HG02973 (cell line): ENCODE measurements at regions not wholly inside any gene's neighbourhood (a gene's known extent, or its start where the extent isn't known, plus 50 kb on each side); places are given as distances from the start of the nearest gene placed in this dataset.
"Not testable (repeated sequence)": the region's sequence is repeated elsewhere in the genome, so short reads cannot be mapped to it uniquely, and the experiment has no call there.

Experiments used
- ATAC-seq: cut with Tn5 transposase; IDR thresholded peaks from one replicate; pipeline ENCODE4 v1.9.1; 2021; ENCODE audit warnings: moderate library complexity; ENCODE audit not compliant: unreplicated experiment

GRCh38 chr22:25407859-25408229 is 156.6 kb upstream of the GRK3 start:
- ATAC-seq = no peak

- ATAC-seq = no peak
Observed at GRCh38 chr22:25409240-25409639, 155.2 kb upstream of the GRK3 start.

DNA sequence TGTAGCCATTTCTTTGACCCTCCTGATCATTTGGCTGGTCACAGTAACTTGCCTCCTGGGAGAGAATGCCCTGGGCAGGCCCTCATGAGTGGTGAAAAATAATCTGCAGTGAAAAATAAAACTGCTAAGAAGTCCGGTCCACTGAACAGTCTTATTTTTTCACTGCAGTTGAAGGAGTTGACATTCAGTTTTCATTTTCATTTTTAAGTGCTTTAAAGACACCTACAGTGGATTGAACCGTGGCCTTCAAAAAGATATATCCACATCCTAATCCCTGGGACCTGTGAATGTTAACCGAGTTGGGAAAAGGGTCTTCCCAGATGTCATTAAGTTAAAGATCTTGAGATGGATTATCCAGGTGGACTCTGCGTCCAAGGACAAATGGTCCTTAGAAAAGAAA is 153.6 kb upstream of the GRK3 start:
- ATAC-seq = no peak

DNA sequence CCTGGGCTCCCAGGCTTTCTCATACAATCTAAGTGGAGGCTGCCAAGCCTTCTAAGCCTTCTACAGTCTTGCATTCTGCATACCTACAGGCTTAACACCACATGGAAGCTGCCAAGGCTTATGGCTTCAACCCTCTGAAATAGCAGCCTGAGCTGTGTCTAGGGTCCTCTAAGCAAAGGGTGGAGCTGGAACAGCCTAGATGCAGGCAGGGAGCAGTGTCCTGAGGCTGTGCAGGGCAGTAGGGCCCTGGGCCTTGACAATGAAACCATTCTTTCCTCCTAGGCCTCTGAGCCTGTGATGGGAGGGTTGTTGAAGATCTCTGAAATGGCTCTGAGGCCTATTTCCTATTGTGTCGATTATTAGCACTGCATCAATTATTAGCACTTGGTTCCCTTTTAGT is 150.9 kb upstream of the GRK3 start:
- no peak for ATAC-seq

GRCh38 chr22:25415731-25416130 is 148.7 kb upstream of the GRK3 start:
- not testable (repeated sequence) for ATAC-seq

- ATAC-seq = not testable (repeated sequence)
Observed at GRCh38 chr22:25417826-25418225, 146.6 kb upstream of the GRK3 start.

GRCh38 chr22:25419247-25420113 is 145.0 kb upstream of the GRK3 start:
- ATAC-seq = no peak

DNA sequence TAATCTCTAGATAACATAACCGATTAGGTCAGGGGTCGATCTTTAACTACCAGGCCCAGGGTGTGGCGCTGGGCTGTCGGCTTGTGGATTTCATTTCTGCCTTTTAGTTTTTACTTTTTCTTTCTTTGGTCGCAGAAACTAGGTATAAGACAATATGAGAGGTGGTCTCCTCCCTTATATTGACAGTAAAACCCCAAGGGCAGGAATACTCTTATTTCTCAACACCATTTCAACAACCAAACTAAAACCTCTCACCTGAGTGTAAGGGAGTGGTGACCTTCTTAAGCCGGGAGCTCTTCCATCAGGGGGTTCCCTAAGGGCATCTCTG is 144.4 kb upstream of the GRK3 start:
- ATAC-seq = not testable (repeated sequence)

GRCh38 chr22:25420471-25420924 is 144.0 kb upstream of the GRK3 start:
- ATAC-seq = no peak

DNA sequence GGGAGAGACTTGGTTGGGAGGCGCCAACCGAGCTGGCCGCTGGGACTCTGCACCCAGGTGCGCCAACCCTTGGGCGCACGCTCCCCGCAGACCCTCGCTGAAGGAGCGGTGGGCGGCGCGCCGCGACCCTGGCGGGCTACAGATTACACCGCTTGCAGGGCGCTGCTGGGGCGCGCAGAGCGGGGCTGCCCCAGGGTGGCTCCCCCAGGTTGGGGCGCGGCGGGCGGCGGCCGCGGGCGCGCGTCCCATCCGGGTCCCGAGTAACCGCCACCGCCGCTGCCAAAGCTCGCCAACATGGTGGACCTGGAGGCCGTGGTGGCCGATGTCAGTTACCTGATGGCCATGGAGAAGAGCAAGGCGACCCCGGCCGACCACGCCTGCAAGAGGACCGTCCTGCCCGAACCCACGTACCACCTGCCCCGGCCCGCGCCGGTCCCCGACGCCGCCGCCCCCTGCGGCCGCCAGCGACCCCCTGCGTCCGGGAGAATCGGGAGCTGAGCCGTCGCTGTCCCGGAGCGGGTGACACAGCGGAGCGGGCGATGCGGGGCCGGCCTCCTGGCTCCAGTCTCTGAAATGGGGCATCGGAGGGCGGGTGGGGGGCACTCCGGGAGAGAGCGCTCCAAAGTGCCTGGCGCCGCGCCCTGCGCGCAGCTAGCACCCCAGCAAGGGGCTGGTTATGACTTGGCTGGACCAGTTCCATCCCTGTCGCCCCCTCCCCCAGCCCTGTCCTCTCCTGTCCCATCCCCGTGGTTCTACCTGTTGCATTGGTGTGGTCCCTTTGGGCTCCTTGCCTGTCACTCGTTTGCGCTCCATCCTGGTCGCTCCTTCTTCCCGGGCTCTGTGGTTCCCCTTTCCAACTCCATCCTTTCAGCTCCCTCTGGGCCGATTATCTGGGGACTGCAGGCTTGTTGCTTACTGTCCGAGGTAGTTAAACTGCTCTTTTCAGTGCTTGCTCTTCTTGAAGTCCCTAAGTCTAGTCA is 143.3 kb upstream of the GRK3 start:
- no peak for ATAC-seq

DNA sequence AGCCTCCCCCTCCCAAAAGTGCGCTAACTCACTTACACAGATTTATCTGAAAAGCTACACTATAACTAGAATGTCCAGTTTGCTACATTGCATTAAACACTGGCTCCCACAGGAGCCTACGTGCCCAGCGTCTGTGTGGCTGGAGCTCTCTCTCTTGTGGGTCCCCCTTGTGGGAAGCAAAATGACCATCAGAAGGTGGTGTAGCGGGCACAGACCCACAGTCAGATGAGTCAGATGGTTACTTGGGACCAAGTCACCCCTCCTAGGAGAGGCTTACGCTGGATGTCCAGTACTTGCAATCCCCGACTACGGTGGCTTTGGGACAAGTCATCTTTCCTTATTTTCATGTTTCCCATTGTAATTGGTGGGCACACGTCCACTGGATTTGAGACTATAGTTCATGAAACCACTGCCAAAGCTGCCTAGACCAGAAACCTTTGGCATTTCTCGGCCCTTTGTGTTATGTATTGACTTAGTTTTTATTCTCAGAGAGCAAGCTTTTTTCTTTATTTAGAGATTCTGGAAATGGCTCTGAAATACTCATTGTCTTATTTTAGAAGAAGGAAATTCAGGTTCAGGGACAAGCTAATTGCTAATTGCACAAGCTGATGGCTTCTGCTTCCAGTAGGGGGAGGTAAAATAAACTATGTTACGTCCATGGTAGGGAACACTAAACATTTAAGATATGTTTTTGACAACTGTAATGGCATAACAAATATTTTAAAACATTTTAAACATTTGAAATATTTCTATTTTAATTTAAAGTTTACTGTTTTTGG is 137.8 kb upstream of the GRK3 start:
- ATAC-seq = not testable (repeated sequence)

- ATAC-seq = not testable (repeated sequence)
Observed at GRCh38 chr22:25431637-25432342, 132.7 kb upstream of the GRK3 start.

DNA sequence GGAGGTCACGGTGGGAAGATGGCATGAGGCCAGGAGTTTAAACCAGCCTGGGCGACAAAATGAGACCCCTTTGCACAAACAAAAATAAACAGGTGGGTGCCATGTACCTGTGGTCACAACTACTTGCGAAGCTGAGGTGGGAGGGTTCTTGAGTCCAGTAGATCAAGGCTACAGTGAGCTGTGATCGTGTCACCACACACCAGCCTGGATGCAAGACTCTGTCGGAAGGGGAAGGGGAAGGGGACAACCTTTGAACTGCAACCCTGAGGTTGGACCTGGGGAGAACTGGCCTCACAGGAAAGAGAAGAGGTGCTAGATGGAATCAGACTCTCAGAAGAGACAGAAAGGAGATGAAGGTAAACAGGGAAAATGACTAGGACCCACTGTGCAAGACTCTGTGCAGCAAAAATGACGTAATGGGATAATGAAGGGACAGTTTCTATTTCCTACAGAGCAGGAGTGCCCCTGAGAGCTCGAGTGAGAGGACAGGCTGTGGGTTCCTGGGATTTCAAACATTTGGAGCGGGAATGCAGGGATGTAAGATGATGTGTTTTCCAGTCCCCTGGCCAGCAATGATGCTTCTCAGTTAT is 131.0 kb upstream of the GRK3 start:
- not testable (repeated sequence) for ATAC-seq

DNA sequence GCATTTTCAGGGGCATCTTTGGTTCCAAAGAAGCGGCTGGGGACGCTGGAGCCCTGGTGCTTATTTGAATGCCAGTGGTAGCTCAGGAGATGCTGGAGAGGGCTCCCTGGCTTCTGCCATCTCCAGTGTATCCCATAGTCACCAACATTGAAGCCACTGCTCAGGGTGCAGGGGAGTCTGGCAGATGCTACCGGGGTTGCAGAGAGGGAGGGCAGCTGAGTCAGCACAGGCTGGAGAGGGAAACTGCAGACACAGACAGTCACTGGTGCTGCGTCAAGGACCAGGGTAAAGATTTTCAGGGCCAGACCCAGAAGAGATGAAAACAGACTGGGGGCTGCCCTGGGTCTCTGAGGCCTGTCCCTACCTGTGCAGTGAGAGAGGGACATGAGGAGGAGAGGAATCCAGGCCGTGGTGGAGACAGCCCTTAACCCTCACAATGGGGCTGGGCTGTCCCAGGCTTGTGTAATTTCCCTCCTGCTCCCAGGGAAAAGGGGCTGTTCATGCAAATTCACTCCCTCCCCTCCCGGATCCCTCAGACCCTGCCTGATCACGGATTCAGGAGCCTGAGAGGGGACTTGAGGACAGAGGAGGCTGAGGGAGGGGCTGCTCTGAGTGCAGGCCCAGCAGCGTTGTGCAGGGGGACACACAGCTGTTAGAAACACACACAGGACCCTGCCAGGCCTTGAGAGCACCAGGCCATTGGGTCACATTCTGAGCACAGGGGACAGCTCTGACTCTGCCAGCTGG is 126.9 kb upstream of the GRK3 start:
- no peak for ATAC-seq

DNA sequence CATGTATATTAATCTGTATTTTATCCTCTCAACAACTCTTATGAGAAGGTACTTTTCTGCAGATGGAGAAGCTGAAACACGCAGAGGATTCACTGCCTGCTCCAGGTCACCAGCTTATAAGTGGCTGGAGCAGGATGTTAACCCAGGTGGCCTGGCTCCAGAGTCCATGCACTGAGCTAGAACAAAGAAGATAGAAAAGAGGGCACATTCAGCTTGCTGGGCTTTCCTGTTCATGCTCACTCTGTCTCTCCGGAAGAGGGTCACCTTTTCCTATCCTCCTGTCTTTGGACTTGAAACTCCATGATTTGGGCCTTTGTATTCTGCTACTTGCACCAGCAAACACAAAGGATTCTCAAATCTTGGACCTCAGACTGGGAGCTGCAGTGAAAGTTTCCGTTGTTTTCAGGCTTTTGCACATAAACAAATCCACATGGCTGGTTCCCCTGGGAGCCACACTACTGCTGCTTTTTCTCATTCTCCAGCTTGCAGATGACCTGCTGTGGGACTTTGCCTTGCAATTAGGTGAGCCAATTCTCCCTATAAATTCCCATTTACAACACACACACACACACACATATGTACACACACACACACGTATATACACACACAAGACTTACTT is 117.3 kb upstream of the GRK3 start:
- no peak for ATAC-seq

DNA sequence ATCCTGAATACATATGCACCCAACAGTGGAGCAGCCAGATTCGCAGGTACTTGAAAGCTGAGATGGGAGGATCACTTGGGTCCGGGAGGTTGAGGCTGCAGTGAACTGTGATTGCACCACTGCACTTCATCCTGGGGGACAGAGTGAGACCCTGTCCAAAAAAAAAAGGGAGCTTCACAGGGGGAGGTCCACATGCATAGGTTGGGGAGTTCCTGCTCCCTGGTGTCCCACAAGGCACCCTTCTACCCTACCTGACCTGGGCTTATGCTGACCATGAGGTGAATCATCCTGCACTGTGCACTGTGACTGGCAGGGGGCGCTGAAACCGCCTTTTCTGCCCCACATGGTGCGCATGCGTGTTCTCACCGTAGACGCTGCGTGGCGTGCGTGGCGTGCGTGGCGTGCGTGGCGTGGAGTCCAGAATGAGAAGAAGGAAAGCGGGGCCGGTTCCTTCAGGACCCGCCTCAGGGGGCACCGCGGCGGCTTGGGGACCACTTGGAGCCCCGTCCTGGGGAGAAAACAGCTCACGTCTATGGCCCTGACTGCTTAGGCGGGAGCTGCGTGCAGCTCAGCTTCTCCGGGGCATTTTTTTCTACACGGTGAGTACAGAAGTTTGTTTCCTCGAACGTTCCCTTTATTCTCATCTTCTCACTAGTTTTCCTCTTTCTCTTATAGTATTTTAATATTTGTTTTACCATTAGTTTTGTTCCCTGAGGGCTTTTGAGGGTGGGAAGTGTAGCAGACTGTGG is 116.6 kb upstream of the GRK3 start:
- no peak for ATAC-seq

DNA sequence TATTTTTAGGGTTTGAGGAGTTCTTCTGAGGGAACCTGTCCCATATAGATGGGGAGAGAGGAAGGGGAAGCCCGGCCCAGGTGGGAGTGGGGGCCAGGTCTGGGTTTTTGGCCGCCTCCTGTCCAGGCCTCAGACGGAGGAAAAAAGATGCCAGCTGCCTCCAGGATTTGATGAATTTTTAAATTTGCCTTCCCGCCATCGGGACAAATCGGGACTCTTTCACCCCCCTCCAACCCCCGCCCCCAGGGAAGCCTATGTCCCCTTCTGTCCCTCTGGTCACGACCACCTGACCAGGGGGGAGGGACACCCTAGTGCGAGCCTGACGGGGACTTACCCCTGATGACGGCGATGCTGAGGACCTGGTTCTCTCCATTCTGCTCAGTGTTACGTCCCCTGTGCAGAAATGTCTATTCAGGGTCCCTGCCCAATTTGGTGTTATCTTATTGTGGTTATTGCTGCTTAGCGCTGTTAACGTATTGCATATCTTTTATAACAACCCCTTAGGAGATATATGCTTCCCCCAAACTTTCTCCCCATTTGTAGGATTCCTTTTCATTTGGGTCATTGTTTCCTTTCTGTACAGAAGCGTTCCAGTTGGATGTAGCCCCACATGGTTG is 115.9 kb upstream of the GRK3 start:
- no peak for ATAC-seq
